ENCODE measurements at regions not wholly inside any gene's neighbourhood (a gene's known extent, or its start where the extent isn't known, plus 50 kb on each side); places are given as distances from the start of the nearest gene placed in this dataset.

DNA sequence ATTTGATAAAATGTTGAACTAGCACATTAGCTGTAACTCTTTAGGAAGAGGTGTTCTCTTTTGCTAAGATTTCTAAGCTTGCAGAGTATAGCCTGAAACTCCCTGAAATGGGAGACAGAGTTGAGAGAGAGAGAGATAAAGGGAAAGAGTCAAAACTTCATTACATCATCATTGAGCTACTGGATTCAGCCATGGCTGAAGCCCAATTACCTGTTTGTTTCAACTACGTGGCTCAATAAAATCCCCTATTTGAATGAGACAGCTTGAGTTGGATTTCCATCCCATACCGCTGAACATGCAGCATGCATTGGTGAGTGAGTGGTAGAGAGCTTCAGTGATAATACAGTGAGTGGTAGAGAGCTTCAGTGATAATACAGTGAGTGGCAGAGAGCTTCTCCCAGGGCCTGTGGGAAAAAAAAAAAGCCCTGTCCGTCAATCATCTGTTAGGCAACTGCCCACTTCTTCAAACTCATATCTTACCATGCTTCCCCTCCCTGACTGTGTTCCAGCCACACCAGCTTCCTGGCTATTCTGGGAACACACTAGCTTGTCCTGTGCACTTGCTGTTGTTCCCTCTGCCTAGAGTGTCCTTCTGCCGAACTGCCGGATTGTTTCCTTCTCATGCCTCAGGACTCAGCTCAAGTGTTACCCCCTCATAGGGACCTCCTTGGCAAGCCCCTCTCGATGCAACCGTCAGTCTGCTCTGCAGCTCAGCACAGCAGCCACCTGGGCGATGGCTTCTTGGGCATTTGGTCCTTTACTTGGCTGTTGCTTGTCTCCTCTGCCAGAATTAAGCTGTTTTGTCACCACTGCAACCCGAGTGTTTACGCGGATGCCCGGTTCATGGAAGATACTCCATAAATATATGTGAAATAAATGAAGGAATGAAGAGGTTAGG, 91.3 kb upstream of the EYA2 start:
- TF ChIP-seq CTCF (IDR thresholded peaks at IDR 0.05) = no peak
- no peak for TF ChIP-seq EZH2phosphoT487 (IDR thresholded peaks at IDR 0.05)
- no peak for TF ChIP-seq EZH2 (IDR thresholded peaks at IDR 0.05)

Data from neural progenitor cell (in vitro differentiated cells).